Panc1 (cell line): ENCODE measurements at regions not wholly inside any gene's neighbourhood (a gene's known extent, or its start where the extent isn't known, plus 50 kb on each side); places are given as distances from the start of the nearest gene placed in this dataset.

ENCODE experiments used
- TF ChIP-seq, protein P1 (sequence below): fragments of 450-650 bp; IDR thresholded peaks from 2 replicates; pipeline ENCODE4 v1.5.1; 2017; ENCODE audit warnings: mild to moderate bottlenecking
- TF ChIP-seq, protein P2 (sequence below), 2 experiments: IDR thresholded peaks; 2 replicates each; pipeline ENCODE4 v1.6.1; 2011 to 2012; ENCODE audit warnings: low read depth in 2 of 2, control low read depth in 1 of 2, low read length in 1 of 2, mild to moderate bottlenecking in 1 of 2, moderate library complexity in 1 of 2; ENCODE audit not compliant: insufficient read depth in 1 of 2

- TF ChIP-seq, protein P1, sequence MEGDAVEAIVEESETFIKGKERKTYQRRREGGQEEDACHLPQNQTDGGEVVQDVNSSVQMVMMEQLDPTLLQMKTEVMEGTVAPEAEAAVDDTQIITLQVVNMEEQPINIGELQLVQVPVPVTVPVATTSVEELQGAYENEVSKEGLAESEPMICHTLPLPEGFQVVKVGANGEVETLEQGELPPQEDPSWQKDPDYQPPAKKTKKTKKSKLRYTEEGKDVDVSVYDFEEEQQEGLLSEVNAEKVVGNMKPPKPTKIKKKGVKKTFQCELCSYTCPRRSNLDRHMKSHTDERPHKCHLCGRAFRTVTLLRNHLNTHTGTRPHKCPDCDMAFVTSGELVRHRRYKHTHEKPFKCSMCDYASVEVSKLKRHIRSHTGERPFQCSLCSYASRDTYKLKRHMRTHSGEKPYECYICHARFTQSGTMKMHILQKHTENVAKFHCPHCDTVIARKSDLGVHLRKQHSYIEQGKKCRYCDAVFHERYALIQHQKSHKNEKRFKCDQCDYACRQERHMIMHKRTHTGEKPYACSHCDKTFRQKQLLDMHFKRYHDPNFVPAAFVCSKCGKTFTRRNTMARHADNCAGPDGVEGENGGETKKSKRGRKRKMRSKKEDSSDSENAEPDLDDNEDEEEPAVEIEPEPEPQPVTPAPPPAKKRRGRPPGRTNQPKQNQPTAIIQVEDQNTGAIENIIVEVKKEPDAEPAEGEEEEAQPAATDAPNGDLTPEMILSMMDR, result no peak
- TF ChIP-seq, protein P2, sequence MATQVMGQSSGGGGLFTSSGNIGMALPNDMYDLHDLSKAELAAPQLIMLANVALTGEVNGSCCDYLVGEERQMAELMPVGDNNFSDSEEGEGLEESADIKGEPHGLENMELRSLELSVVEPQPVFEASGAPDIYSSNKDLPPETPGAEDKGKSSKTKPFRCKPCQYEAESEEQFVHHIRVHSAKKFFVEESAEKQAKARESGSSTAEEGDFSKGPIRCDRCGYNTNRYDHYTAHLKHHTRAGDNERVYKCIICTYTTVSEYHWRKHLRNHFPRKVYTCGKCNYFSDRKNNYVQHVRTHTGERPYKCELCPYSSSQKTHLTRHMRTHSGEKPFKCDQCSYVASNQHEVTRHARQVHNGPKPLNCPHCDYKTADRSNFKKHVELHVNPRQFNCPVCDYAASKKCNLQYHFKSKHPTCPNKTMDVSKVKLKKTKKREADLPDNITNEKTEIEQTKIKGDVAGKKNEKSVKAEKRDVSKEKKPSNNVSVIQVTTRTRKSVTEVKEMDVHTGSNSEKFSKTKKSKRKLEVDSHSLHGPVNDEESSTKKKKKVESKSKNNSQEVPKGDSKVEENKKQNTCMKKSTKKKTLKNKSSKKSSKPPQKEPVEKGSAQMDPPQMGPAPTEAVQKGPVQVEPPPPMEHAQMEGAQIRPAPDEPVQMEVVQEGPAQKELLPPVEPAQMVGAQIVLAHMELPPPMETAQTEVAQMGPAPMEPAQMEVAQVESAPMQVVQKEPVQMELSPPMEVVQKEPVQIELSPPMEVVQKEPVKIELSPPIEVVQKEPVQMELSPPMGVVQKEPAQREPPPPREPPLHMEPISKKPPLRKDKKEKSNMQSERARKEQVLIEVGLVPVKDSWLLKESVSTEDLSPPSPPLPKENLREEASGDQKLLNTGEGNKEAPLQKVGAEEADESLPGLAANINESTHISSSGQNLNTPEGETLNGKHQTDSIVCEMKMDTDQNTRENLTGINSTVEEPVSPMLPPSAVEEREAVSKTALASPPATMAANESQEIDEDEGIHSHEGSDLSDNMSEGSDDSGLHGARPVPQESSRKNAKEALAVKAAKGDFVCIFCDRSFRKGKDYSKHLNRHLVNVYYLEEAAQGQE (IDR thresholded peaks at IDR 0.05; ENCODE audit: insufficient read depth in 1 of 2, low read depth in 2 of 2, low read length in 1 of 2), result no peak
Observed at GRCh38 chr5:153437251-153437650, 53.2 kb upstream of the GRIA1 start.
